ENCODE measurements at regions not wholly inside any gene's neighbourhood (a gene's known extent, or its start where the extent isn't known, plus 50 kb on each side); places are given as distances from the start of the nearest gene placed in this dataset.
A peak's percentile ranks its signal among the peaks of the same experiment; 100 is the strongest.

DNA sequence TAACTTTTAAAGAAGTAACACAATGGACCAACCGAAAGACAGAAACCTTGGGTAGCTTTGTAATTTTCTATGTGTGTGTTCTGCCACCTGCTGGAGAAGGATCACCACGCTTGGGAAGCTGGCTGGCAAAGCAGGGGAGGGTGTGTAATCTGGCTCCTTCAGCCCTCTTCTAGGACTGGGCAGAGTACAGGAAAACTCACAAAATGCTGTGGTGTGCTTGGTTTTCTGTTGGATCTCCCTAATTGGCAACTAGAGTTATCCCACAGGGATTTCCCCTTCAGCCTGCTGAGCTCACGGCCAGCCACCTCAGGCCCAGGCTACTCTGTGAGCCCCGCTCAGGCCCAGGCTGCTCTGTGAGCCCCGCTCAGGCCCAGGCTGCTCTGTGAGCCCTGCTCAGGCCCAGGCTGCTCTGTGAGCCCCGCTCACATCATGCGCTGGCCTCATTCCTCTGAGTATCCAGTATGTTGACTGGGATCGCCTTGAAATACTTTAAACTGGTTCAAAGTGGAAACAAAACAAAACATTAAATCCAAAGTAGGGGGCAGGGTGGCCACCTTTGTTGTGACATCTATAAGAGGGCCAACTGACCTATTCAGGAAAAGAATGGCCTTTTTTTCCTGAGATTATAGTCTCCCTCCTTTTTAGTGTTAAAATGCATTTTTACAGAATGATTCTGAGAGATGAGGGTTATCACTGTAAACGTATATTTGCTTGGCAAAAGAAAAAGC lies 52.0 kb upstream of the RNU6-8 start:
- Histone ChIP-seq H3K27me3 (ENCODE audit: control insufficient read depth, insufficient read depth, low read length) (no peaks in the 10 kb centered on the region), H3K9ac (ENCODE audit: low read depth, low read length) (peak overlapping the region; percentile 48), H3K36me3 (ENCODE audit: insufficient read depth, low read length) (no peaks in the 10 kb centered on the region), H3K4me3 (ENCODE audit: low read length) (no peak overlapping the region), H3K4me2 (ENCODE audit: low read length) (no peak overlapping the region), H3K9me3 (replicated peaks; ENCODE audit: low read length) (no peaks in the 10 kb centered on the region), H3K4me1 (ENCODE audit: control insufficient read depth, insufficient read depth, low read length) (peaks cover 9% of the 10 kb centered on the region)

DNA sequence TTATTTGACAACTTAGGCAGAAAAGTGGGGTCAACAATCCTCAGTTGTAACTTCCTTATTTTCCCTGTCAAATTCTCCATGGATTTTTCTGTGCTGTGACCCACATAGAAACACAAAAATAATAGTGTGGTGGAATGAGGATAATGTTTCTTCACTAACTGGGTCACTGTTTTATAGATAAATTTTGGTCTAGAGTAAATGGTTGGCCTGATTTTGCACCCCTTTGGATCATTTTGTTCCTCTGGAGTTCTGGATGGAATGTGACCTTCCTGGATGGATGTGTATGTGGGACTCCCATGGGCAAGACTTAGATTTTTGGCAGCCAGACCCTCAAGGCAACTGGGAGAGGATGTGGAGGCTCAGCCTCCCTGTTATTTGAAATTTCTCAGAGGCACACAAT lies 52.7 kb upstream of the RNU6-8 start:
- Histone ChIP-seq H3K9ac (ENCODE audit: low read depth, low read length) (peak overlapping the region; percentile 48), H3K4me3 (ENCODE audit: low read length) (no peak overlapping the region), H3K27me3 (ENCODE audit: control insufficient read depth, insufficient read depth, low read length) (no peaks in the 10 kb centered on the region), H3K4me1 (ENCODE audit: control insufficient read depth, insufficient read depth, low read length) (peaks cover 9% of the 10 kb centered on the region), H3K36me3 (ENCODE audit: insufficient read depth, low read length) (no peaks in the 10 kb centered on the region), H3K9me3 (replicated peaks; ENCODE audit: low read length) (no peaks in the 10 kb centered on the region), H3K4me2 (ENCODE audit: low read length) (no peak overlapping the region)

DNA sequence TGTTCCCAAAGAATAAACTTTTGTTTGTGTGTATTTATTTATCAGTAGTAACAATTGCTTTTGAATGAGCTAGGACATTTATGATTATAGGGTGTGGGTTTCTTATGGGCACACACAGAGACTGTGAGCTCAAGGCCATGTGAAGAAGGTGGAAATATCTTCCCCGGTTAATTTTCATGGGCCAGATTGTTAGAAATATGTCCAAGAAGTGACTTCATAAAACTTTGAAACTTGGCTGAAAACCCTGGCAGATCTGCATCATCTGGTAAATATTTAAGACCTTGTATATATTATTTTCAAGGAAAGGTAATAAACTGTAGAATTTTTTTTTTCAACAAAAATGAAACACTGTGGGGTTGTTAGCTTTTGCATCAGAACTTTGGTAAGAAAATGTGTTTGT lies 53.5 kb upstream of the RNU6-8 start:
- H3K4me3 ChIP-seq (ENCODE audit: low read length): no peak overlapping the region
- no peak overlapping the region for H3K9ac ChIP-seq (ENCODE audit: low read depth, low read length)
- H3K36me3 ChIP-seq (ENCODE audit: insufficient read depth, low read length): no peaks in the 10 kb centered on the region
- H3K9me3 ChIP-seq (replicated peaks; ENCODE audit: low read length): no peaks in the 10 kb centered on the region
- no peak overlapping the region for H3K4me2 ChIP-seq (ENCODE audit: low read length)
- peaks cover 9% of the 10 kb centered on the region for H3K4me1 ChIP-seq (ENCODE audit: control insufficient read depth, insufficient read depth, low read length)
- H3K27me3 ChIP-seq (ENCODE audit: control insufficient read depth, insufficient read depth, low read length): no peaks in the 10 kb centered on the region

DNA sequence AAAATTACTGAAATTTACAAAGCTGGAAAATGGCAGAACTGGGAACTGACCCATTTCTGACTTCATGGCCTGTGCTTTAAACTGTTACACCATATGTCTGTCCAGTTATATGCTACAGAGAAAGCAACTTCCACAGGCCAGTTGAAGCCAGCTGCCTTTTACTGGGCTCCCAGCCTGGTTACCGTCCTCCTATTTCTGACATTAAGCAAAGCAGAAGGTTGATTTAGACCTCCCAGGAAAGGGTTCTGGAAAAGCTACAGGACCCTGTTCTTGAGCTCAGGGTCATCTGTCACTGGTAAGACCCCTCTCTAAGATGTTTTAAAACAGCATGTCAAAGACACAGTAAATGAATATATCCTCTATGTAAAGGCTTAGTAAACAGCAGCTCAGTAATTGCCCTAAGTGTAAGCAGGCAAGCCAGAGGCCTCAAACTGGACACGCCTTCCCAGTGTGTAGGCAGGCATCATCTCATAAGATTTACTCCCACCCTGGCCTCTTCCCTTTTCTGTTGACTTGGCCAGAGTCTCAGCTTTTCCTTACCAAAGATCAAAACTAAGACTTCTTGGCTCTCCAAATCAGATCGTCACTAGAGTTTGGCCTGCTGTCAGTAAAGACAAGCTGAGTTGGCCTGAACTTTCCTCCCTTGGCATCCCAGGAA lies 55.4 kb upstream of the RNU6-8 start:
- Histone ChIP-seq H3K9ac (ENCODE audit: low read depth, low read length) (no peak overlapping the region), H3K27me3 (ENCODE audit: control insufficient read depth, insufficient read depth, low read length) (no peaks in the 10 kb centered on the region), H3K4me2 (ENCODE audit: low read length) (no peak overlapping the region), H3K4me3 (ENCODE audit: low read length) (no peak overlapping the region), H3K9me3 (replicated peaks; ENCODE audit: low read length) (no peaks in the 10 kb centered on the region), H3K4me1 (ENCODE audit: control insufficient read depth, insufficient read depth, low read length) (peaks cover 9% of the 10 kb centered on the region), H3K36me3 (ENCODE audit: insufficient read depth, low read length) (no peaks in the 10 kb centered on the region)

DNA sequence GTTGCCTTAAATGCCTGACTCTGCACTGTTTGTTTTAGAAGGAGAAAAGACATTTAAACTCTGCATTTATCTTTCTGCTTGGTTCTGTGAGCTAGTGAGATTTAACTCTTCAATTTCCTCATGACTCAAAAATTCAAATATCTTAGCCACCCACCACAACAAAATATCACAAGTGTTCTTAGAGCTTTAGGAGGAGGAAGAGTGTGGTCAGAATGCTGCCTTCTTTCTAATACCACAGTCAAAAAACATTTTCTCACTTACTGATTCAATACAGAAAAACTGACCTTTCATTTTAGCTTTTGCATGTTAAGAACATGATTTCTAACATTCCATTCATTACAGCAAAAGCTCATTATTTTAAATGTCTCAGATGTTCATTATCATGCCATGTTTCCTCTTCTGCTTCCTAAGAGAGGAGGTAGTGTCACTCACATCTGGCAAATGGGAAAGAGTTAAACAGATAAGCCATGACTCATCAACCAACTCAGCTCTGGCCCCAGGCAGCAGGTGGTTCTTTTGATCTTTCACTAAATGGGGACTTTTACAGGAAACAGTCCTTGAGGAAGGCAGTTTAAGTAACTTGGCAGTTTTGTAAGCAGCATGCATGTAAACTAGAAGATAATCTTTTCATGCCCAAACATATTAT lies 56.4 kb upstream of the RNU6-8 start:
- no peak overlapping the region for H3K4me2 ChIP-seq (ENCODE audit: low read length)
- H3K4me1 ChIP-seq (ENCODE audit: control insufficient read depth, insufficient read depth, low read length): peaks cover 9% of the 10 kb centered on the region
- no peaks in the 10 kb centered on the region for H3K27me3 ChIP-seq (ENCODE audit: control insufficient read depth, insufficient read depth, low read length)
- no peaks in the 10 kb centered on the region for H3K9me3 ChIP-seq (replicated peaks; ENCODE audit: low read length)
- no peak overlapping the region for H3K4me3 ChIP-seq (ENCODE audit: low read length)
- no peak overlapping the region for H3K9ac ChIP-seq (ENCODE audit: low read depth, low read length)
- H3K36me3 ChIP-seq (ENCODE audit: insufficient read depth, low read length): no peaks in the 10 kb centered on the region

DNA sequence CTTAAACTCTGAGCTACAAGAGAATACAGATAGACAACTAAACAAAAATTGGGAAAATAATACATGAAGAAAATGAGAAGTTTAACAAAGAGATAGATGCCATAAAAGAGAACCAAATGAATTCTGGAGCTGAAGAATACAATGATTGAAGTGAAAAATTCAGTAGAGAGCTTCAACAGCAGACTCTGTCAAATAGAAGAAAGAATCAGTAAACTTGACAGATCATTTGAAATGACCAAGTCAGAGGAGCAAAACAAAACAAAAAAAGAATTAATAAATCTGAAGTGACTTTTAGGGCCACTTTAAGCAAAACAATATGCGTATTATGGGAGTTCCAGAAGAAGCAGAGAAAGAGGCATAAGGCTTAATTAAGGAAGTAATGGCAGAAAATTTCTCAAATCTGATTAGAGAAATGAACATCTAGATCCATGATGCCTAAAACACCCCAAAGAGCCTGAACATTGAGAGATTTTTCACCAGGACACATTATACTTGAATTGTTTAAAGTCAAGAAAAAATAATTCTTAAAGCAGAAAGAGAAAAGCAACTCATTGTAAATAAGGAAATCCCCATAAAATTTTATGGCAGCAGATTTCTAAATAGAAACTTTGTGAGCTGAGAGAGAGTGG lies 61.0 kb upstream of the RNU6-8 start:
- no peaks in the 10 kb centered on the region for H3K27me3 ChIP-seq (ENCODE audit: control insufficient read depth, insufficient read depth, low read length)
- no peaks in the 10 kb centered on the region for H3K9me3 ChIP-seq (replicated peaks; ENCODE audit: low read length)
- H3K9ac ChIP-seq (ENCODE audit: low read depth, low read length): no peak overlapping the region
- H3K4me1 ChIP-seq (ENCODE audit: control insufficient read depth, insufficient read depth, low read length): peaks cover 4% of the 10 kb centered on the region
- H3K4me3 ChIP-seq (ENCODE audit: low read length): no peak overlapping the region
- no peaks in the 10 kb centered on the region for H3K36me3 ChIP-seq (ENCODE audit: insufficient read depth, low read length)
- no peak overlapping the region for H3K4me2 ChIP-seq (ENCODE audit: low read length)

DNA sequence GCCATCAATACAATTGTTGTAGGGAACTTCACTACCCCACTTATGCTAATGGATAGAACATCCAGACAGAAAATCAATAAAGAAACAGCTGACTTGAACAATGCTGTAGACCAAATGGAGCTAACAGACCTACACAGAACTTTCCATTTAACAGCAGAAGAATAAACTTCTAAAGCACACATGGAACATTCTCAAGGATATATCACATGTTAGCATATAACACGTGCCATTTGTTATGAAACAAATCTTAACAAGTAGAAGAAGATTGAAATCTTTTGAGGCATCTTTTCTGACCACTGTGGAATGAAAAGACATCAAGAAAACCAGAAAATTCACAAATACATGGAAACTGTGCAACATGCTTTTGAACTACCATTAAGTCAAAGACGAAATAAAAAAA lies 62.5 kb upstream of the RNU6-8 start:
- H3K9ac ChIP-seq (ENCODE audit: low read depth, low read length): no peak overlapping the region
- H3K4me3 ChIP-seq (ENCODE audit: low read length): no peak overlapping the region
- H3K27me3 ChIP-seq (ENCODE audit: control insufficient read depth, insufficient read depth, low read length): no peaks in the 10 kb centered on the region
- no peaks in the 10 kb centered on the region for H3K36me3 ChIP-seq (ENCODE audit: insufficient read depth, low read length)
- H3K4me1 ChIP-seq (ENCODE audit: control insufficient read depth, insufficient read depth, low read length): no peaks in the 10 kb centered on the region
- no peaks in the 10 kb centered on the region for H3K9me3 ChIP-seq (replicated peaks; ENCODE audit: low read length)
- H3K4me2 ChIP-seq (ENCODE audit: low read length): no peak overlapping the region

DNA sequence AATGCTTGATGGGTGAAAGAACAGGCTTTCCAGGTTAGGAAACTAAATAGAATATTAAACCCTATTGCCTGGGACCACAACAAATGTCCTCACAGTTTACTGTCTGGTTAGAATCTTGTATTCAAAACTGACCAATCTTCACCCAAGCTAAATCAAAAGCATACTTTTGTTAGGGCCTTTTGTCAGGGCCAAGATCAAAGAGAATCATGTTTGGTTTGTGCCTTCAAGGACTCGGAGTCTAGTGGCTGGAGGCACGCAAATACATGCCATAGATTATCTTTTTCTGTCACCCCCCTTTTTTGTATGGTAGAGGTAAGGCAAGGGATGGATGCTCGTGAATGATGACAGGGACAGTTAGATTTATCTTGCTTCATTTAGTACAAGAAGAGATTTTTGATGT lies 51.1 kb upstream of the AKAP6 start:
- Histone ChIP-seq H3K9ac (ENCODE audit: low read depth, low read length) (no peak overlapping the region), H3K9me3 (replicated peaks; ENCODE audit: low read length) (no peaks in the 10 kb centered on the region), H3K4me2 (ENCODE audit: low read length) (no peak overlapping the region), H3K36me3 (ENCODE audit: insufficient read depth, low read length) (no peaks in the 10 kb centered on the region), H3K4me1 (ENCODE audit: control insufficient read depth, insufficient read depth, low read length) (no peaks in the 10 kb centered on the region), H3K4me3 (ENCODE audit: low read length) (no peak overlapping the region), H3K27me3 (ENCODE audit: control insufficient read depth, insufficient read depth, low read length) (no peaks in the 10 kb centered on the region)
